Esophagus squamous epithelium (tissue), 4 donors: ENCODE measurements at regions not wholly inside any gene's neighbourhood (a gene's known extent, or its start where the extent isn't known, plus 50 kb on each side); places are given as distances from the start of the nearest gene placed in this dataset.

Experiments
- POLR2A ChIP-seq, 4 donors: fragments of 450-650 bp; IDR thresholded peaks; one replicate each; pipeline ENCODE4 v1.6.1; 2017; ENCODE audit warnings: antibody characterized with exemption in 4 of 4, mild to moderate bottlenecking in 4 of 4, moderate library complexity in 3 of 4
- TF ChIP-seq, protein P1 (sequence below), 6 experiments: fragments of 450-650 bp in 4 of 6; fragments of 200-600 bp in 2 of 6; sonication (generic) in 2 of 6; IDR thresholded peaks; one replicate each; pipeline ENCODE4 v1.5.1; 2016 to 2019; ENCODE audit warnings: antibody characterized with exemption in 6 of 6, mild to moderate bottlenecking in 4 of 6, moderate library complexity in 4 of 6

- TF ChIP-seq, protein P1, sequence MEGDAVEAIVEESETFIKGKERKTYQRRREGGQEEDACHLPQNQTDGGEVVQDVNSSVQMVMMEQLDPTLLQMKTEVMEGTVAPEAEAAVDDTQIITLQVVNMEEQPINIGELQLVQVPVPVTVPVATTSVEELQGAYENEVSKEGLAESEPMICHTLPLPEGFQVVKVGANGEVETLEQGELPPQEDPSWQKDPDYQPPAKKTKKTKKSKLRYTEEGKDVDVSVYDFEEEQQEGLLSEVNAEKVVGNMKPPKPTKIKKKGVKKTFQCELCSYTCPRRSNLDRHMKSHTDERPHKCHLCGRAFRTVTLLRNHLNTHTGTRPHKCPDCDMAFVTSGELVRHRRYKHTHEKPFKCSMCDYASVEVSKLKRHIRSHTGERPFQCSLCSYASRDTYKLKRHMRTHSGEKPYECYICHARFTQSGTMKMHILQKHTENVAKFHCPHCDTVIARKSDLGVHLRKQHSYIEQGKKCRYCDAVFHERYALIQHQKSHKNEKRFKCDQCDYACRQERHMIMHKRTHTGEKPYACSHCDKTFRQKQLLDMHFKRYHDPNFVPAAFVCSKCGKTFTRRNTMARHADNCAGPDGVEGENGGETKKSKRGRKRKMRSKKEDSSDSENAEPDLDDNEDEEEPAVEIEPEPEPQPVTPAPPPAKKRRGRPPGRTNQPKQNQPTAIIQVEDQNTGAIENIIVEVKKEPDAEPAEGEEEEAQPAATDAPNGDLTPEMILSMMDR (IDR thresholded peaks at IDR 0.05): no peak
- TF ChIP-seq POLR2A (IDR thresholded peaks at IDR 0.05): no peak
Measured at GRCh38 chr18:25831301-25831701, 259.1 kb downstream of the SS18 start.
